ENCODE measurements at regions not wholly inside any gene's neighbourhood (a gene's known extent, or its start where the extent isn't known, plus 50 kb on each side); places are given as distances from the start of the nearest gene placed in this dataset.
"Not testable (repeated sequence)": the region's sequence is repeated elsewhere in the genome, so short reads cannot be mapped to it uniquely, and the experiment has no call there.

- H3K36me3 ChIP-seq (ENCODE audit: low read depth), result no peaks in the 10 kb centered on the region
- no peak overlapping the region for H3K27ac ChIP-seq (ENCODE audit: poor library complexity, severe bottlenecking)
- TF ChIP-seq CTCF (IDR thresholded peaks at IDR 0.05; ENCODE audit: poor library complexity, severe bottlenecking), result no peak
- DNase-seq (ENCODE audit: low spot score) (no peak), ATAC-seq (ENCODE audit: low read depth) (no peak)
- no peaks in the 10 kb centered on the region for H3K27me3 ChIP-seq (ENCODE audit: insufficient read depth, poor library complexity, severe bottlenecking)
- H3K4me3 ChIP-seq (ENCODE audit: severe bottlenecking), result no peak overlapping the region
- no peaks in the 10 kb centered on the region for H3K9me3 ChIP-seq (ENCODE audit: severe bottlenecking)
- no peaks in the 10 kb centered on the region for H3K4me1 ChIP-seq (ENCODE audit: insufficient read depth, poor library complexity, severe bottlenecking)
These were observed 293.7 kb upstream of the GALNTL6 start for GRCh38 chr4:171519457-171519856.

- TF ChIP-seq CTCF (IDR thresholded peaks at IDR 0.05; ENCODE audit: poor library complexity, severe bottlenecking), result no peak
- H3K27me3 ChIP-seq (ENCODE audit: insufficient read depth, poor library complexity, severe bottlenecking), result no peaks in the 10 kb centered on the region
- no peak for DNase-seq (ENCODE audit: low spot score)
- no peak overlapping the region for H3K27ac ChIP-seq (ENCODE audit: poor library complexity, severe bottlenecking)
- H3K36me3 ChIP-seq (ENCODE audit: low read depth), result no peaks in the 10 kb centered on the region
- no peak overlapping the region for H3K4me3 ChIP-seq (ENCODE audit: severe bottlenecking)
- no peaks in the 10 kb centered on the region for H3K9me3 ChIP-seq (ENCODE audit: severe bottlenecking)
- no peak for ATAC-seq (ENCODE audit: low read depth)
- no peaks in the 10 kb centered on the region for H3K4me1 ChIP-seq (ENCODE audit: insufficient read depth, poor library complexity, severe bottlenecking)
These were observed 295.3 kb upstream of the GALNTL6 start for GRCh38 chr4:171517883-171518282.

GRCh38 chr4:171516694-171517093 lies 296.5 kb upstream of the GALNTL6 start:
- Histone ChIP-seq H3K36me3 (ENCODE audit: low read depth) (no peaks in the 10 kb centered on the region), H3K4me1 (ENCODE audit: insufficient read depth, poor library complexity, severe bottlenecking) (no peaks in the 10 kb centered on the region), H3K4me3 (ENCODE audit: severe bottlenecking) (no peak overlapping the region), H3K9me3 (ENCODE audit: severe bottlenecking) (no peaks in the 10 kb centered on the region), H3K27ac (ENCODE audit: poor library complexity, severe bottlenecking) (no peak overlapping the region), H3K27me3 (ENCODE audit: insufficient read depth, poor library complexity, severe bottlenecking) (no peaks in the 10 kb centered on the region)
- TF ChIP-seq CTCF (IDR thresholded peaks at IDR 0.05; ENCODE audit: poor library complexity, severe bottlenecking), result no peak
- ATAC-seq (ENCODE audit: low read depth), result no peak
- DNase-seq (ENCODE audit: low spot score), result no peak

GRCh38 chr4:171484681-171485080 lies 328.5 kb upstream of the GALNTL6 start:
- no peaks in the 10 kb centered on the region for H3K36me3 ChIP-seq (ENCODE audit: low read depth)
- H3K27me3 ChIP-seq (ENCODE audit: insufficient read depth, poor library complexity, severe bottlenecking), result no peaks in the 10 kb centered on the region
- DNase-seq (ENCODE audit: low spot score) (no peak), ATAC-seq (ENCODE audit: low read depth) (no peak)
- TF ChIP-seq CTCF (IDR thresholded peaks at IDR 0.05; ENCODE audit: poor library complexity, severe bottlenecking), result no peak
- H3K4me3 ChIP-seq (ENCODE audit: severe bottlenecking), result no peak overlapping the region
- peaks cover 5% of the 10 kb centered on the region for H3K4me1 ChIP-seq (ENCODE audit: insufficient read depth, poor library complexity, severe bottlenecking)
- H3K9me3 ChIP-seq (ENCODE audit: severe bottlenecking), result no peaks in the 10 kb centered on the region
- H3K27ac ChIP-seq (ENCODE audit: poor library complexity, severe bottlenecking), result no peak overlapping the region

GRCh38 chr4:171478181-171478580 lies 335.0 kb upstream of the GALNTL6 start:
- TF ChIP-seq CTCF (IDR thresholded peaks at IDR 0.05; ENCODE audit: poor library complexity, severe bottlenecking), result no peak
- no peak overlapping the region for H3K27ac ChIP-seq (ENCODE audit: poor library complexity, severe bottlenecking)
- ATAC-seq (ENCODE audit: low read depth) (no peak), DNase-seq (ENCODE audit: low spot score) (no peak)
- H3K27me3 ChIP-seq (ENCODE audit: insufficient read depth, poor library complexity, severe bottlenecking), result no peaks in the 10 kb centered on the region
- H3K4me3 ChIP-seq (ENCODE audit: severe bottlenecking), result no peak overlapping the region
- no peaks in the 10 kb centered on the region for H3K36me3 ChIP-seq (ENCODE audit: low read depth)
- no peaks in the 10 kb centered on the region for H3K9me3 ChIP-seq (ENCODE audit: severe bottlenecking)
- H3K4me1 ChIP-seq (ENCODE audit: insufficient read depth, poor library complexity, severe bottlenecking), result peaks cover 5% of the 10 kb centered on the region

GRCh38 chr4:171475111-171475510 lies 338.1 kb upstream of the GALNTL6 start:
- H3K36me3 ChIP-seq (ENCODE audit: low read depth); H3K4me1 ChIP-seq (ENCODE audit: insufficient read depth, poor library complexity, severe bottlenecking); H3K27ac ChIP-seq (ENCODE audit: poor library complexity, severe bottlenecking); H3K9me3 ChIP-seq (ENCODE audit: severe bottlenecking); H3K4me3 ChIP-seq (ENCODE audit: severe bottlenecking); H3K27me3 ChIP-seq (ENCODE audit: insufficient read depth, poor library complexity, severe bottlenecking); DNase-seq (ENCODE audit: low spot score); ATAC-seq (ENCODE audit: low read depth): not testable (repeated sequence)
